HG02623 (cell line): ENCODE measurements at regions not wholly inside any gene's neighbourhood (a gene's known extent, or its start where the extent isn't known, plus 50 kb on each side); places are given as distances from the start of the nearest gene placed in this dataset.

Experiments used
- ATAC-seq: cut with Tn5 transposase; IDR thresholded peaks from one replicate; pipeline ENCODE4 v1.9.1; 2021; ENCODE audit warnings: moderate library complexity; ENCODE audit not compliant: unreplicated experiment

GRCh38 chr22:47591016-47591415 is 828.6 kb downstream of the TBC1D22A start:
- ATAC-seq = no peak

GRCh38 chr22:47589271-47590250 is 827.1 kb downstream of the TBC1D22A start:
- ATAC-seq = no peak

GRCh38 chr22:47588578-47588960 is 826.1 kb downstream of the TBC1D22A start:
- ATAC-seq = no peak

- ATAC-seq = no peak
Measured at GRCh38 chr22:47587861-47588577, 825.6 kb downstream of the TBC1D22A start.

GRCh38 chr22:47587361-47587760 is 824.9 kb downstream of the TBC1D22A start:
- ATAC-seq = no peak

- no peak for ATAC-seq
Measured at GRCh38 chr22:47586946-47587345, 824.5 kb downstream of the TBC1D22A start.

GRCh38 chr22:47586038-47586437 is 823.6 kb downstream of the TBC1D22A start:
- ATAC-seq = no peak

- ATAC-seq = no peak
Measured at GRCh38 chr22:47583959-47584562, 821.6 kb downstream of the TBC1D22A start.

- no peak for ATAC-seq
Measured at GRCh38 chr22:47582067-47582466, 819.6 kb downstream of the TBC1D22A start.

GRCh38 chr22:47580121-47580520 is 817.7 kb downstream of the TBC1D22A start:
- ATAC-seq = no peak

GRCh38 chr22:47576908-47577307 is 814.5 kb downstream of the TBC1D22A start:
- ATAC-seq = no peak

GRCh38 chr22:47575291-47575690 is 812.8 kb downstream of the TBC1D22A start:
- no peak for ATAC-seq

GRCh38 chr22:47574556-47574955 is 812.1 kb downstream of the TBC1D22A start:
- ATAC-seq = no peak

- no peak for ATAC-seq
Measured at GRCh38 chr22:47573141-47573540, 810.7 kb downstream of the TBC1D22A start.

GRCh38 chr22:47572443-47572842 is 810.0 kb downstream of the TBC1D22A start:
- ATAC-seq = no peak

GRCh38 chr22:47571616-47572015 is 809.2 kb downstream of the TBC1D22A start:
- ATAC-seq = no peak

GRCh38 chr22:47570851-47571250 is 808.4 kb downstream of the TBC1D22A start:
- no peak for ATAC-seq

- ATAC-seq = no peak
Measured at GRCh38 chr22:47570300-47570685, 807.8 kb downstream of the TBC1D22A start.

- ATAC-seq = no peak
Measured at GRCh38 chr22:47569389-47570299, 807.2 kb downstream of the TBC1D22A start.

GRCh38 chr22:47568700-47569099 is 806.2 kb downstream of the TBC1D22A start:
- no peak for ATAC-seq
